H4 (cell line): ENCODE measurements at regions not wholly inside any gene's neighbourhood (a gene's known extent, or its start where the extent isn't known, plus 50 kb on each side); places are given as distances from the start of the nearest gene placed in this dataset.
"Not testable (repeated sequence)": the region's sequence is repeated elsewhere in the genome, so short reads cannot be mapped to it uniquely, and the experiment has no call there.

Experiments used
- DNase-seq: peaks from one replicate; pipeline ENCODE4 v3.0.0-alpha.2; 2015; ENCODE audit warnings: low spot score

DNA sequence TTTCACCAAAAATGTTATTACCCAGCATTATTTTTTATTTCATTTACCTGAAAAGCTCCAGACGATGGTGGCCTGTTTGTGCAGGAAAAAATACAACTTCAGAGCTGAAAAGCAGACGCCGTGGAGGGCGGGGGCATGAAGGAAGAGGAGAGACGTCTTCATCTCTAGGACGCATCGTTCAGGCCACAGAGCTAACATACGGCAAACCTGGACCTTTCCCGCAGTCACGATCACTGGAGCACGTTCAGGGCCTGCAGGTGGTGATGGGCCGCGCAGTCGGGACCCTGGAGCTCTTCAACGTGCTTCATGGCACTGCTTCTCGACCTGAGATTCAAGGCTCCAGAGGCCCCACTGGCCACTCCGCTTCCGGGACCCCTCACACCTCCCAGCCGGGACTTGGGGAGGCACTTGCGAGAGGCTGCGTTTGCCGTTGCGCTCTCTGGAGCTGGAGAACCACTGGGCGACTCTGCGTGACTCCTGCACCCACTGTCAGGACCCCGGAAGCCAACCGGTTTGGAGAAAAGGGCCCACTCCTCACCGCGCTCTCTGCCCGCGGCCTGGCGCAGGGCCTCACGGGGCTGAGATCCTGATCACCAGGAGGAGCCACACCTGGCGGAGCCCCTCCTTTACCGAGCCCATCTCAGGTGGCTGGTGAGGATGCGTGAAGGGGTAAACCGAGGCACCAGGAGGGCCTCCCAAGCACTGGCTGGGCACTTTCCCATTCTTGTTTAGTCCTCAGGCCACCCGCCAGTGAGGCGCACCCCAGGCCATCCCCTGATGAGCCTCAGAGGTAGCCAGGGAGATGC is 164.4 kb upstream of the AFDN start:
- DNase-seq = no peak

DNA sequence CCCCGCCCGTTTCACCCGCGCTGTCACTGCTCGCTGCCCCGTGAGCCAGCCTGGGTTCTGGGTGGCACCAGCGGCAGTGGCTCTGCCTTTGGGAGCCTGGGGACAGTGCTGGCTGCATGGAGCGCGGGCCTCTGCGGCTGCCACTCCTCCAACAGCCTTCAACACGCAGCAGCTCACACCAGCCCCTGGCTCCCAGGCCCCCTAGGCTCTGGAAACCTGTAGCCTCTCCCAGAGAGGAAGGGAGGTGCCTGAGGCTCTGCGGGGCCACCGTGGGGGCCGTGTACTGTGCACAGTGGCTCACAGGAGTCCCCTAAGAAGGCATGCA is 163.9 kb upstream of the AFDN start:
- DNase-seq = no peak

DNA sequence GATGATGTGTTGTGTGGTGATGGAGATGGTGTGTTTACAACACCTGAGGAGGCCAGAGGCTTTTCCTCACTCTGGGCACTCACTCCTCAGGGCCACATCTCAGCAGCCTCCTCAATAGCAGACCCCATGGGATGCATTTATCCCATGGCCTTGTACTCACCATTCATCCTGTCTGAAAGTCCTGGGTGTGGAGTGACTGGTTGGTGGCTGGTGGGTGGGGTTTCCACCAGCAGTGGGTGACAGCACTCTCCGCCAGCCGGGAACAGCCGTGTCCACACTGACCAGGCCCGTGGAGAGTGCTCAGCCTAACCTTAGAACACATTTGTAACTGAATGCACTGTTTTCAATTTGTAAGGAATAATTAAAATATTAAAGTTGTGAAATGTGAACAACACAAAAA is 163.4 kb upstream of the AFDN start:
- no peak for DNase-seq

DNA sequence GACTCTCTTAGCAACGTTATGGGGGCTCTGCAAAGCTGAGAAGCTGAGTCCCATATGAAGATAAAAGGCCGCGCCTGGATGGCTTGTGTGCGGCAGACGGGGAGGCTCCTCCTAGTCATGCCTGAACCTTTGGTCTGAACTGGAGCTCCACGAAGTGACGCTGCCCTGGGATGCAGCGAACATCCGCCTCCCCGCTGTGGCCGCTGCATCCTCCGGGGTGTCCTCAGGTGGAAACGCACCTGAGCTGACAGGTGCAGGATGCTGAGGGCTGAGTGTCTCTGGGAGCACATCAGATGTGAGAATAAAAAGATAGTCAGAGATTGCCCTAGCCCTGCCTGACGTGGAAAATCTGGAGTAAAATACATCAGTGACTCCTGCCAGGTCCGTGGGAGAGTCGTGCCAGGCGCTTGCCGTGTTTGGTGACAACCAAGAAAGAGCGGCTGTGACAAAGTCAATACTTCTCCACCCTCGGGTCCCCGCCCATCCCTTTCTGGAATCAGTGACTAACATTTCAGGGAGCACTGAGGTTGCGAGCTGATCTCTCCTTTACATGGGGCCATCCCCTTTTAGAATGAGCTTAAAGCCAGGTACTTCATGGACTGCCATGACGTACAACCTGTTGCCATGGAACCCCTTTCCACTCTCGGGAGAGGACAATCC is 162.8 kb upstream of the AFDN start:
- no peak for DNase-seq

DNA sequence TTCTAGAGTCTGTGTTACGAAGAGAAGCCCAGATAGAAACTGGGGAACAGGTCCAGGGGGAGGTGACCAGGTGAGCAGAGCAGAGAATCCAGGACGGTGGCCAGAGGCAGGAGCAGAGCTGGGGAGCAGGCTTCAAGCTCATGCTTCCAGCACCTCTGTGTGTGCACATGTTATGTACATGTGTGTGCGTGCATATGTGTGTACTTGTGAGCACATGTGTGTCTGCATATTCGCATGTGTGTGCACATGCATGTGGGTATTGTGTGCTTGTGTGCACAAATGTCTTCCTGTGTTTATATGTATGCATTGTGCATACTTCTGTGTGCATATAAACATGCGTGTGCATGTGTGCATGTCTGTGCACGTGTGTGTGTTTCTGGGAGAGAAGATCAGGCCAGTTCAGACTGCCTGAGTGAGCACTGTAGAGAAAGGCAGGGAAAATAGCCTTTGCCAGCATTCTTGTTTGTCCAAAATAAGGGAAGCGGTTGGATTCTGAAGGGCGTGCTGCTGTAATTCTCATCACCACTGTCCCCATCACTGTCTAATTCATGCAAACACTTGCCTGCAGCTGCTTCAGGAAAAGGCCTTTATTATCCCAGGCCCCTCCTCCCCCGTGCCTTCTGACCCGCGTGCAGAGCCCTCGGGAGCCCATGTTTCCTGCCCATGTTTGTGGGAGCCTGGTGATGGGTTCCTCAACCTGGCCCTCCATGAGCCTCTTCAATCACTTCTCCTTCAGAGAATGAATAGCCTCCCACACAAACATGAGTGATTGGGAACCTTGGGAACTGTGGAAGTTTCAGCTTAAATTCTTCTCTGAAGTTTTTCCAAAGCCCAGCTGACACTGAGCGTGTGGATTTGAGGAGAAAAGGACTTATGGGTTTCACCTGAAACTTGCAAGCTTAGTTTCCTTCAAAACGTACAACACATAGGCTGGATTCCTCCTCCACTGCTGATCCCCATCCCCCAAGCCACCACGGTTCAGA is 161.7 kb upstream of the AFDN start:
- DNase-seq = no peak

DNA sequence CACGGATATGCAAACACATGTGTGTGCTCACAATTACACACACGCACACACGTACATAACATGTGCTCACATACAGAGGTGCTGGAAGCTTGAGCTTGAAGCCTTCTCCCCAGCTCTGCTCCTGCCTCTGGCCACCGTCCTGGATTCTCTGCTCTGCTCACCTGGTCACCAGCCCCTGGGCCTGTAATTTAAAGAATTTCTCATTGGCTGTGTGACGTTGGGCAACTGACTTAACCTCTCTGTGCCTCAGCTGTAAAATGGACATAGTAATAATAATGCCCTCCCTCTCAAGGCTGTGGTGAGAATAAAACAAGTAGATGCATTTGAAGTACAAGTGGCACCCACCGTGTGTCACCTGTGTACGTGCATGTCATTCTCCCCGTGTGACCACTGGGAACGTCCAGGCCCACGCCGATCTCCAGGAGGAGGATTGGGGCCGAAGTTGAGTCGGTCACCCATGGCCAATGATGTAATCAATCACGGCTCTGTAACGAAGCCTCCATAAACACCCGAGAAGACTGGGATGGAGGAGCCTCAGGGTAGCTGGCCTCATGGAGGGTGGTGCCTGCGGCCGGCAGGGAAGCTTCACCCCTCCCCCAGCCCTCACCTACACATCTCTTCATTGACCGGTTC is 160.9 kb upstream of the AFDN start:
- DNase-seq = no peak

DNA sequence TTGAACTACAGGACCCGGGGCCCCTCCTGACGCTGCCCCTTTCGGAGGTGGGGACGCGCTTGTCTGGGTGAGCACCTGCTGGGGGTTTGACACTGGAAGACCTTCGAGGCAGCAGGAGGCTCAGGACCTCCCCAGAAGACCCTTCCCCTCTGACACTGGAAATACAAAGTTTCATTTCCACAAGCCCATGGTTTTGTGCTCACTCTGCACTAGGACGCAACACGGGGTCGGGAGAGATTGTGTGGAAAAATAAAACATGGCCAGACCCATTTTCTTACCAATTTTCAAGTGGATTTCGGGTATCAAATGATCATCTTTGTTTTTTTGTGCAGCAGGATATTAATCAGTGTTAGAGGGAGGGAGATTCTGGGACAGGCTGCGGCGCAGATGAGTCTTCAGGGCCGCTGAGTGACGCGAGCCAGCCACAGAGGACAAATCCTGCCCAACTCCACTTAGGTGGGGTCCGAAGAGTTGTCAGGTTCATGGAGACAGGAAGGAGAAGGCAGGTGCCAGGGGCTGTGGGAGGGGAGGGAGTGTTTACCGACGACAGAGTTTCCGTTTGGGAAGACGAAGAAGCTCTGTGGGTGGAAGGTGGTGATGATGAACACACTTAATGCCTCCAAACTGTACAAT is 160.0 kb upstream of the AFDN start:
- no peak for DNase-seq

DNA sequence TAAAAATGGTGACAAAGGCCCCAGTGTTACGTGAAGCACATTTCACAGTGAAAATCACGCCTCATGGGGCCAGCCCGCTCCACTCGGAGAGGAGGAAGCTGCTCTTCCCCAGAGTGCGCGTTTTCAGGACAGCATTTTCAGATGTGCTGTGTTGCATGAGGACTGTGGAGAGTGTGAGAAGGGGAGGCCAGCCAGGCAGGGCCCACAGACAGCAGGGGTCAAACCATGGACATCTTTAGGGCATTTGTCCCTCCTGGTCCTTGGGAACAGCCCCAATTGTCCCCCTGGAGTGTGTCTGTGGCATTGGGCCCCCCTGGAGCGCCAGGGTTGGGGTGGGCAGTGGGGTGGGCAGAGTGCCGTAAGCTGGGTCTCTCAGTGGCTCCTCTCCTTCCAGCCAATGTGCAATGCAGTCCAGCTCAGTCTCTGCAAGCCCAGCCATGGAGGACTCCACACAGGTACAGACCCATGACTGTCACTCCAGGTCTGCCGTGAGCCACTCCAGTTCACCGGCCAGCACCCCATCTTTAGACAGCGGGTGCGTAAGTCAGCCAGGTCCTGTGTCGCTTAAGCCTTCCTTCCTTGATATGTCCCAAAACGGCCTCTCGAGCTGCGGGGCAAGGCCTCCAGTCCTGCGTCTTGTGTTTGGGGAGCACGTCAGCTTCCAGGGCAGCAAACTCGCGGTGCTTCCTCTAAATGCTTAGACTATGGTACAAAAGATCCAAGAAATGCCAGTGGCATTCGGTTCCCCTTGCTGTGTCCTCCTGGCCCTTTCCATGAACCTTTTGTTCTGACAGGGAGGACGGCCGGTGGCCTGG is 159.3 kb upstream of the AFDN start:
- DNase-seq = no peak

DNA sequence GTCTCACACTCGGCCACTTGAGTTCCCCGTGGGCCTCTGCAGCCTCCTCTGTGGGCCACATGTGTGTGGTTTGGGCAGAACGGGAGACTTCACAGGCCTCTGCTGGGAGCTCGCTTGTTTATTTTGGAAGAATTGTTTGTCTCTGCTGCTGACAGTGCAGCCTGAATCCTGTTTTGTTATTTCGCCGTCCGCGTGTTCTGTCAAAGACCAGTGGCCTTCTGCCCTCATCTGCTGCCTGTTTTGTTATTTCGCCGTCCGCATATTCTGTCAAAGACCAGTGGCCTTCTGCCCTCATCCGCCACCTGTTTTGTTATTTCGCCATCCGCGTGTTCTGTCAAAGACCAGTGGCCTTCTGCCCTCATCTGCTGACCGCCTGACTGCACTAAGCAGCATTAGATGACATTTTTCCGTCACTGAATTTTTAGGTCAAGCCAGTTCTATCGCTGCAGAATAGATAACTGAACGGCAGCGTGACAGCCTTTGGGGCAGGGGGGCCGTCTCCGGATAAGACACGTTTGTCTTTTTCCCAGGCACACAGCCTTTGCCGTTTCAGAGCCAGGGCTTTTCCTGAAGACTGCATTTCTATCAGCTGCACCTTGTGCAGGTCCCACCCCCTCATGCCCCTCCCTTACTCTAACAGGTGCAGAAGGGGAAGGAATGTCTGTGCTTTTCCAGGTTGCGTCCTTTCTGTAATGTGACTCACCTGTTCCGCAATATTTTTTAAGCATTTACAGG is 158.5 kb upstream of the AFDN start:
- DNase-seq = no peak

DNA sequence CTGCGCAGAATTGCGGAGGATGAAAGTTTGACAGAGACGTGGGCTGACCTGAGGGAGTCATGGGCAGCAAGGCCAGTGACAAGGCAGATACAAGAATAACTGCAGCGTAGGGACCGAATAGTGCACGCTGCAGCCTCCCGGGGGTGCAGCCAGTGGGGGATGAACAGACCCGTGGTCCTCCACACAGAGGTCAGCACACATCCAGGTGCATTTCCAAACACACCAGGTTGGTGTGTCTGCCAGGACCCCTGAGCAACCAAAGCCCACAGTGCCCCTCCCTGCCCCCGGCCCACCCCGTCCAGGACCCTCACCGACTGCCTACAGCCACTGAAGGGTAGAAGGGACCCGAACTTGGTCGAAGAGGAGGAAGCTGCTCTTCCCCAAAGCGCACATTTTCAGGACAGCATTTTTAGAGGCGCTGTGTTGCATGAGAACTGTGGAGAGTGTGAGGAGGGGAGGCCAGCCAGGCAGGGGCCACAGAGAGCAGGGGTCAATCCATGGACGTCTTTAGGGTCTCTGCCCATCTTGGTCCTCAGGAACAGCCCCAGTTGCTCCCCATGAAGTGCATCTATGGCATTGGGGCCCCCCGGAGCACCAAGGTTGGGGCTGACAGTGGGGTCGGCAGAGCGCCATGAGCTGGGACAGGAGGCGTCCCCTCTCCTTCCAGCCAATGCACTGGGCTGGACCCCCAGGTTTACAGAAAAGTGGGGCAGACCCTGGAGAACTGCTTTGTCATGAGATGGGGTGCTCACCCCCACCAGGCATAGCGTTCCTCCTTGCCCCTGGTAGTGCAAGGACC is 157.8 kb upstream of the AFDN start:
- no peak for DNase-seq

DNA sequence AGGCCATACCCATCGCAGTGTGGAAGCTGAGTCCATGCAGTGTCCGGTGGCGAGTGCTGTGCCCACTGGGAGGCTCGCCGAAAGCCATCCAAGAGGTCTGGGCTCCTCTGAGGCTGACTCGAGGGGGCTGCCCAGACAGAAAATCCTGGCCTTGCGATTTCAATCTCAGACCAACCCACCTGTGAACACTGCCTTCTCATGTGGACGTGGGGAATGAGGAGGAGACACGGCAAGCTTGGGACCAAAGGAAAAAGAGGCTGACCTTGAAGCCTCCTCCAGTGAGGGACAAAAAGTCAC is 157.2 kb upstream of the AFDN start:
- DNase-seq = no peak

DNA sequence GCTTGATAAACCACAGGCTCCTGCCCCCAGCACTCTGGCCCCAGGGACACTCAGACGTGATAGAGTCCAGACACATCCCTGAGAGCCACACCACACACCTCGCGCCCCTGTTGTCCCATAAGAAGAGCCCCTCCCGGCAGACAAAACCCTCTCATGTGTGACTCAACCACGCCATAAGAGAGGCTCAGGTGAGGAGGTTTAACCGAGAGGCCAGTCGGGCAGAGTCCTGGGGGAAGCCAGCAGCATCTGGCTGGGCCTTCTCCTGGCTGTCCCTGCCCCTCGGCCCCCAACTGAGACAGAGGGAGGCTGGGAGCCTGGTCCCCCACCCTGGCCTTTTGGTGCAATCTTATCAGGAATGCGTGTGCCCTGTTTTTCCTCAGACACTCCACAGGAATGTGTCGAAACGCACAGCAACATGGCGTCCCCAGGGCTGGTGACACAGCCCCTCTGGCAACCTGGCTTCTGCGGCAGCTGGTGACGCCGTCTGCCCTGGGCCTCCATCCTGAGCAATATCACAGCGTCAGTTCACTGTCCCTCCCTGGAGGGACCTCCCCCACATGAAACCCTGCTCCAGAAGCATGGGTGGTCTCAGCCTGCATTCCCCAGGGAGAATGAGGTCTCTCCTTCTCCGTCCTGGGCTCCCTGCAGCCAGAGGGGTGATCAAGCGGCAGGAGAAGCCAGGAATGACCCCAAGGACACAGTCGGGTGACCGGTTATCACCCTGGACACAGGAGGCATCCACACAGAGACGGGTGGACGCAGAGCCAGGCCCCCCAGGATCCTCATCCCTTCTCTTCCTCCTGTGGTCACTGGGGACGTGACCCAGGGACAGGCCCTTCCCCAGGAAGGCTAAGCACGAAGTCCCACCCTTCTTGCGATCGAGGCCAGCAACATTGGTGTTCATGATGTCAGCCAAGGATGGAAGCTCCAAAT is 156.6 kb upstream of the AFDN start:
- no peak for DNase-seq

DNA sequence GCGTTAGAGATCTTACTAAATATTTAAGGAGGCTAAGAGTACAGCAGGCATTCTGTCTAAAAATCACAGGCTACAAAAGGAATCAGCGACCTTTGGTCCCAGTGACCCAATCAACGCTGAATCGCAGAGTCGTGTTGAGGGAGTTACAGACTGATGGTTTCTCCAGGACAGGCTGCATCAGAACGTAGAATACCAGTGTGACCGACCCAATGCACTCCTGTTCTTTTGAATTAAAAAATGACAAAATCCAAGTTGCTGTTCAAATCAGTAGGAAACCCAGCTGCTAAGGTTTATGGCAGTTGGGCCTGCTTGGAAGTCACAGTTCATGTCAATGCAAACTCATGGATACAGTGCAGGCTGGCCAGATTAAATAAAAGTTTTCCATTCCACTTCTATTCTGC is 155.8 kb upstream of the AFDN start:
- no peak for DNase-seq

DNA sequence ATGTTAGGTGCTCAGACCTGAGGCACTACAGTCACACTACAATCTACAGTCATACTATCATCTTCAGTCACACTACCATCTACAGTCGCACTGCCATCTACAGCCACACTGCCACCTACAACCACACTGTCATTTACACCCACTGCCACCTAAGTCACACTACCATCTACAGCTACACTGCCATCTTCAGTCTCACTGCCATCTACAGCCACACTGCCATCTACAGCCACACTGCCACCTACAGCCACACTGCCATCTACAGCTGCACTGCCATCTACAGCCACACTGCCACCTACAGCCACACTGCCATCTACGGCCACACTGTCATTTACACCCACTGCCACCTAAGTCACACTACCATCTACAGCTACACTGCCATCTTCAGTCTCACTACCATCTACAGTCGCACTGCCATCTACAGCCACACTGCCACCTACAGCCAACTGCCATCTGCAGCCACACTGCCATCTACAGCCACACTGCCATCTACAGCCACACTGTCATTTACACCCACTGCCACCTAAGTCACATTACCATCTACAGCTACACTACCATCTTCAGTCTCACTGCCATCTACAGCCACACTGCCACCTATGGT is 155.2 kb upstream of the AFDN start:
- DNase-seq = not testable (repeated sequence)

DNA sequence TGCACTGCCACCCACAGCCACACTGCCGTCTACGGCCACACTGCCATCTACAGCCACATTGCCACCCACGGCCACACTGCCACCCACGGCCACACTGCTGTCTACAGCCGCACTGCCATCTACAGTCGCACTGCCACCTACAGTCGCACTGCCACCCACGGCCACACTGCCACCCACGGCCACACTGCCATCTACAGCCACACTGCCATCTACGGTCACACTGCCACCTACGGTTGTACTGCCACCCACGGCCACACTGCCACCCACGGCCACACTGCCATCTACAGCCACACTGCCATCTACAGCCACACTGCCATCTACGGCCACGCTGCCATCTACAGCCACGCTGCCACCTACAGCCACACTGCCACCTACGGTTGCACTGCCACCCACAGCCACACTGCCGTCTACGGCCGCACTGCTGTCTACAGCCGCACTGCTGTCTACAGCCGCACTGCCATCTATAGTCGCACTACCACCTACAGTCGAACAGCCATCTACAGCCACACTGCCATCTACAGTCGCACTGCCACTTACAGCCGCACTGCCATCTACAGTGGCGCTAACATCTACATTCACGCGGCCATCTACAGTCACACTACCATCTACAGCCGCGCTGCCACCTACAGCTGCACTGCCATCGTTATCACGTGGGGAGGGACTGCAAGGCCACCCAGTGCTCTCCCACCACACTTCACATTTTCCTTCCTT is 154.6 kb upstream of the AFDN start:
- DNase-seq = no peak

DNA sequence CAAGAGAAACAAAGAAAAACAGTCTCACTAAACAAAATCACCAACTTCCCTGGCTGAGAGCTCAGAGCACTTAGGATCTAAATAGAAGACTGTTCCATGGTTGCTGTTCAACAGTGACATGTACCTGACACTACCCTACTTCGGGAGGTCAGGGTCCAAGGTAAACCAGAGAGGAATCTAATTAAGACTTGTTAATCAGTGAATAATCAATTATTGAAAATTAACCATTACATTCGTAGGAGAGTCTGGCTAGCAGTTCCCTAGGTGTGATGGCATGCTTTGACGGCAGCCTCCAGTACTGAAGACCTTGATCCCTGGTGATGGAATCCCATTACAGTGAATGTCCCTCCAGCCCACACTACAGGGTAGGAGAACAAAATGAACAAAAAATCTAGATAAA is 154.0 kb upstream of the AFDN start:
- no peak for DNase-seq

DNA sequence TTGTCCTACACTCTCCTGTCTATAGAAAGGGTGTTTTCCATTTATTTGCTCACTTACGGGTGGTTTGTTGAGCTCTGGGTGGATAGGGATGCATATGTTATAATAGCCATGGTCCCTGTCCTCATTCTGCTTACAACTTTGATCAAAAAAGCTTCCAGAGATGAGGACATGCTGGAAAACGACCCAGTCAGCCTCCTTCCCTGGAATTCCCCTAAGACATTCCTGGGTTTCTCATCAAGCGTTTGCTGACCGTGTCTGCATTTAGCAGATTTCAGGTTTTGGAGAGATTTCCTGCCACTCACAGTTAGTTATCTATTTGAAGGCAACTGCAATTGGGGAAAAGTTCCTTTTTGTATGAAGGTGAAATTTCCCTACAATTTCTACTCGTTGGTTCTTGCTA is 152.8 kb upstream of the AFDN start:
- no peak for DNase-seq
